Hepatocyte (in vitro differentiated cells): ENCODE measurements at regions not wholly inside any gene's neighbourhood (a gene's known extent, or its start where the extent isn't known, plus 50 kb on each side); places are given as distances from the start of the nearest gene placed in this dataset.
"Not testable (repeated sequence)": the region's sequence is repeated elsewhere in the genome, so short reads cannot be mapped to it uniquely, and the experiment has no call there.

Experiments used
- DNase-seq: peaks from one replicate; pipeline ENCODE4 v3.0.0-alpha.2; 2016; ENCODE audit warnings: low spot score
- H2AFZ ChIP-seq: fragments of 200-600 bp; sonication (generic); 2 replicates; pipeline ENCODE4 v1.6.0; 2016; ENCODE audit warnings: antibody characterized with exemption, mild to moderate bottlenecking
- H3K27ac ChIP-seq: fragments of 200-600 bp; sonication (generic); 2 replicates; pipeline ENCODE4 v1.5.1; 2016; ENCODE audit warnings: mild to moderate bottlenecking
- H3K27me3 ChIP-seq: fragments of 200-600 bp; sonication (generic); 2 replicates; pipeline ENCODE4 v1.6.1; 2016
- H3K36me3 ChIP-seq: fragments of 200-600 bp; sonication (generic); replicated peaks from 2 replicates; pipeline ENCODE4 v1.5.1; 2016; ENCODE audit warnings: low read depth; ENCODE audit not compliant: insufficient read depth
- H3K4me1 ChIP-seq: fragments of 200-600 bp; sonication (generic); 2 replicates; pipeline ENCODE4 v1.5.1; 2016; ENCODE audit warnings: mild to moderate bottlenecking, moderate library complexity; ENCODE audit not compliant: insufficient read depth
- H3K4me2 ChIP-seq: fragments of 200-600 bp; sonication (generic); 2 replicates; pipeline ENCODE4 v1.6.0; 2016
- H3K4me3 ChIP-seq: fragments of 200-600 bp; sonication (generic); 2 replicates; pipeline ENCODE4 v1.5.1; 2016; ENCODE audit warnings: mild to moderate bottlenecking
- H3K79me2 ChIP-seq: fragments of 200-600 bp; sonication (generic); 2 replicates; pipeline ENCODE4 v1.6.0; 2017; ENCODE audit warnings: mild to moderate bottlenecking
- H3K9me2 ChIP-seq: fragments of 200-600 bp; sonication (generic); replicated peaks from 2 replicates; pipeline ENCODE4 v1.6.0; 2017; ENCODE audit warnings: mild to moderate bottlenecking; ENCODE audit not compliant: insufficient read depth
- H3K9me3 ChIP-seq: fragments of 200-600 bp; sonication (generic); 2 replicates; pipeline ENCODE4 v1.5.1; 2016; ENCODE audit warnings: low read depth, mild to moderate bottlenecking
- H4K20me1 ChIP-seq: fragments of 200-600 bp; sonication (generic); 2 replicates; pipeline ENCODE4 v1.6.0; 2016; ENCODE audit warnings: mild to moderate bottlenecking; ENCODE audit not compliant: insufficient read depth, poor library complexity, severe bottlenecking
- CTCF ChIP-seq: fragments of 200-600 bp; sonication (generic); IDR thresholded peaks from 2 replicates; pipeline ENCODE4 v1.5.1; 2016; ENCODE audit warnings: antibody characterized with exemption, mild to moderate bottlenecking; ENCODE audit not compliant: poor library complexity
- EZH2 ChIP-seq: fragments of 200-600 bp; sonication (generic); IDR thresholded peaks from 2 replicates; pipeline ENCODE4 v1.6.1; 2016; ENCODE audit warnings: antibody characterized with exemption, mild to moderate bottlenecking, borderline replicate concordance
- EZH2phosphoT487 ChIP-seq: fragments of 200-600 bp; sonication (generic); IDR thresholded peaks from one replicate; pipeline ENCODE4 v1.6.1; 2018; ENCODE audit warnings: antibody characterized with exemption, mild to moderate bottlenecking, low read depth, moderate library complexity; ENCODE audit not compliant: unreplicated experiment, severe bottlenecking
- WGBS: methylation state at CpG from one replicate; pipeline ENCODE4 v1.1.6; 2016; ENCODE audit warnings: low lambda C conversion rate; ENCODE audit errors: missing lambda C conversion rate; 5-methylcytosine and 5-hydroxymethylcytosine counted together

DNA sequence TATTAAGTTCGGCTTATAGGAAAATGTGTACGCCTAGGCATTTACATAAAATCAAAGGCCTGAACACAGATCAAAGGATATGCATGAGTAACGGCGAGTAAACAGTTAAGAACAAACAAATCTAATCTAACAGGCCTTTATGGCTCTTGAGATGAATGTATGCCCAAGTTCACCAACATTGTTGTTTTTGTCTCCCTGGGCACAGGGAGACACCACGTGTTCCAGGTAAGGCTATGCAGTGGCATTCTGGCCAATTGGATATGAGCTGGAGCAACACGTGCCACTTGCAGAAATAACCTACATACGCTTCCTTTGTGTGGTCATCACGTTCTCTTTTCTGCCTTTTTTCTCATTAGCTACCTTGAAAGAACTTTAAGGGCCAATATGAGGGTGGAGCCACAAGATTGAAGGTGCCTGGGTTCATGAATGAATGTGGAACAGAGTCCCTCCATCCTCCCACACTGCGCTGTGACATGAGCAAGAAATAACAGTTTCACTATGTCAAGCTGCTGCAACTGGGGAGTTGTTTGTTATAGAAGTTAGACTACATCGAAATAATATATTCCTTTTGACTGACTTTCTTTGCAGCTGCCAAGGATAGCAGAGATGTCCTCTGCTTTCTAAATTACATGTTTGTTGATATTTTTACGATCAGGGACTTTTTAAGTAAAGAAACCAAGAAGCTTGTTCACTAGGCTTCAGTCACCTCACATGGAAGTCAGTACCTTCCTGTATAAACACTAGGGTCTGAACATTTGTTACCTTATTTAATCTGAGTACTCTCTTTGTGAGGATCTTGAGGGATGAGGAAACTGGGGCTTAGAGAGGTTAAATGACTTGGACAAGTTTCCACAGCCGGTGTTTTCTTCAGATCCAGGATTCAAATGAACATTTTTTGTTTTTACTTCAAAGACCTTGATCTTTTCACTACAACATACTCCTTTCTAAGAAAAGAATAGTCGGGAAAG is 427.5 kb upstream of the TBL1XR1 start:
- no peaks in the 10 kb centered on the region for H3K36me3 ChIP-seq
- TF ChIP-seq CTCF (no peak), EZH2phosphoT487 (no peak), EZH2 (no peak)
- no peak overlapping the region for H3K4me3 ChIP-seq
- no peak overlapping the region for H3K27ac ChIP-seq
- no peaks in the 10 kb centered on the region for H3K9me2 ChIP-seq
- no peaks in the 10 kb centered on the region for H3K27me3 ChIP-seq
- no peak overlapping the region for H3K4me2 ChIP-seq
- no peaks in the 10 kb centered on the region for H4K20me1 ChIP-seq
- H3K4me1 ChIP-seq, result no peaks in the 10 kb centered on the region
- WGBS, result 72% methylated on average over 13 of the region's 13 CpGs
- no peaks in the 10 kb centered on the region for H3K79me2 ChIP-seq
- no peaks in the 10 kb centered on the region for H3K9me3 ChIP-seq
- H2AFZ ChIP-seq, result peak overlapping the region; percentile 26
- no peak for DNase-seq

DNA sequence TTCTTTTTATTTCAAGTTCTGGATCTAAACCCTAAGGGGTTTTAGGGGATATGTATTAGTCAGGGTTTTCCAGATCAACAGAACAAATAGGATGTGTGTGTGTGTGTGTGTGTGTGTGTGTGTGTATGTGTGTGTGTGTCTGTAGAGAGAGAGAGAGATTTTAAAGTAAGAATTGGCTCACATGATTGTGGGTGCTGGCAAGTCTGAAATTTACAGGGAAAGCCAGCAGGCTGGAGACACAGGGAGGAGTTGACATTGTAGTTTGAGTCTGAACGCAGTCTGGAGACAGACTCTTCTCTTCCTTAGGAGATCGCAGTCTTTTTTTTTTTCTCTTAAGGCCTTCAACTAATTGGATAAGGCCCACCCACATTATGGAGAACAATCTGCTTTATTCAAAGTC is 428.8 kb upstream of the TBL1XR1 start:
- TF ChIP-seq CTCF (no peak), EZH2 (no peak), EZH2phosphoT487 (no peak)
- DNase-seq, result no peak
- no peaks in the 10 kb centered on the region for H3K9me2 ChIP-seq
- no peaks in the 10 kb centered on the region for H4K20me1 ChIP-seq
- 98% methylated on average over 2 of the region's 2 CpGs for WGBS
- no peak overlapping the region for H3K27ac ChIP-seq
- H3K9me3 ChIP-seq, result no peaks in the 10 kb centered on the region
- H3K79me2 ChIP-seq, result no peaks in the 10 kb centered on the region
- H3K4me3 ChIP-seq, result no peak overlapping the region
- no peaks in the 10 kb centered on the region for H3K27me3 ChIP-seq
- H3K4me2 ChIP-seq, result no peak overlapping the region
- no peaks in the 10 kb centered on the region for H3K36me3 ChIP-seq
- no peaks in the 10 kb centered on the region for H3K4me1 ChIP-seq
- no peak overlapping the region for H2AFZ ChIP-seq

GRCh38 chr3:177628095-177628719 is 430.9 kb upstream of the TBL1XR1 start:
- H2AFZ ChIP-seq, H3K27me3 ChIP-seq, H3K9me3 ChIP-seq, H3K9me2 ChIP-seq, H3K4me2 ChIP-seq, H3K79me2 ChIP-seq, H3K4me3 ChIP-seq, H4K20me1 ChIP-seq, H3K4me1 ChIP-seq, H3K36me3 ChIP-seq, DNase-seq, H3K27ac ChIP-seq: not testable (repeated sequence)

- H3K9me2 ChIP-seq, result no peaks in the 10 kb centered on the region
- H2AFZ ChIP-seq, result no peak overlapping the region
- H3K27me3 ChIP-seq, result no peaks in the 10 kb centered on the region
- H3K9me3 ChIP-seq, result no peaks in the 10 kb centered on the region
- no peak overlapping the region for H3K4me2 ChIP-seq
- H3K4me1 ChIP-seq, result no peaks in the 10 kb centered on the region
- 84% methylated on average over 3 of the region's 3 CpGs for WGBS
- H4K20me1 ChIP-seq, result no peaks in the 10 kb centered on the region
- TF ChIP-seq EZH2phosphoT487 (no peak), EZH2 (no peak), CTCF (no peak)
- H3K4me3 ChIP-seq, result no peak overlapping the region
- no peak overlapping the region for H3K27ac ChIP-seq
- no peak for DNase-seq
- no peaks in the 10 kb centered on the region for H3K36me3 ChIP-seq
- H3K79me2 ChIP-seq, result no peaks in the 10 kb centered on the region
Observed at GRCh38 chr3:177629276-177629675, 432.0 kb upstream of the TBL1XR1 start.
